ENCODE measurements at regions not wholly inside any gene's neighbourhood (a gene's known extent, or its start where the extent isn't known, plus 50 kb on each side); places are given as distances from the start of the nearest gene placed in this dataset.
"Not testable (repeated sequence)": the region's sequence is repeated elsewhere in the genome, so short reads cannot be mapped to it uniquely, and the experiment has no call there.

DNA sequence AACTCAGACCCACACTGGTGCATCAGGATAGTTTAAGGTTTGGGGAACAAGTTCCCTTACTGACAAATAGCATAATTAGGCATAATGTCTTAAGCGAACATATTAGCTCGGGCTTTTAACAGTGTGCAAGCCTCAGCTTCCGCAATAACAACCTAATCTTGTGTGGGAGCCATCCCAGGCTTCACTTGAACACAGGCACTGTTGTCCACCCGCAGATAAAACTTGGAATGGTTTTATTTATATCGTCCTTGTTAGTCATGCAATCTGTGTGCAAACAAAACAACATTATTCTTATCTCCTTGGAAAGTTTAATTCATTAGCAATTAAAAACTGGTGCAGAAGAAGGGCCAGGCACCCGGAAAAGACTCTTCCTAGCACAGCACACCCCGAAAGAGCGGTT, 107.4 kb downstream of the LMO4 start:
- not testable (repeated sequence) for H3K27ac Mint-ChIP-seq
- WGBS (ENCODE audit: insufficient coverage): 81% methylated on average over 3 of the region's 8 CpGs

GRCh38 chr1:87436534-87436933, 107.9 kb downstream of the LMO4 start:
- peaks cover 8 to 10% of the 10 kb centered on the region in 2 donors for H3K27me3 Mint-ChIP-seq
- no peaks in the 10 kb centered on the region for H3K36me3 Mint-ChIP-seq
- Histone ChIP-seq H3K27me3 (replicated peaks in 1 of 2; ENCODE audit: control insufficient read depth in 2 of 2, extremely low read depth in 1 of 2, insufficient read depth in 2 of 2, low read length in 1 of 2) (no peaks in the 10 kb centered on the region), H3K4me1 (ENCODE audit: control insufficient read depth in 1 of 2, extremely low read depth in 1 of 2, insufficient read depth in 2 of 2, low read length in 2 of 2) (no peaks in the 10 kb centered on the region), H3K4me3 (ENCODE audit: control insufficient read depth in 1 of 2, extremely low read depth in 1 of 2, low read length in 1 of 2) (no peak overlapping the region), H3K27ac (ENCODE audit: low read length) (no peak overlapping the region), H3K9me3 (no peaks in the 10 kb centered on the region), H3K36me3 (ENCODE audit: control insufficient read depth in 2 of 2, extremely low read depth in 1 of 2, insufficient read depth in 1 of 2, low read length in 1 of 2) (no peaks in the 10 kb centered on the region)
- POLR2A ChIA-PET: no interaction called here
- no peak for ATAC-seq (replicated peaks in 1 of 4)
- H3K4me3 Mint-ChIP-seq: no peak overlapping the region
- H3K4me1 Mint-ChIP-seq: peaks cover 0 to 4% (median 0%) of the 10 kb centered on the region in 3 donors
- CTCF ChIA-PET: no interaction called here
- DNase-seq: no peak
- WGBS (ENCODE audit: insufficient coverage): 94% methylated on average over 3 of the region's 4 CpGs
- no peak overlapping the region for H3K27ac Mint-ChIP-seq
- H3K9me3 Mint-ChIP-seq: no peaks in the 10 kb centered on the region

More for the DNA sequence above, 107.4 kb downstream of the LMO4 start:
- CTCF ChIA-PET; H3K9me3 ChIP-seq; H3K36me3 Mint-ChIP-seq; H3K4me3 ChIP-seq (ENCODE audit: control insufficient read depth in 1 of 2, extremely low read depth in 1 of 2, low read length in 1 of 2); H3K4me1 ChIP-seq (ENCODE audit: control insufficient read depth in 1 of 2, extremely low read depth in 1 of 2, insufficient read depth in 2 of 2, low read length in 2 of 2); ATAC-seq (replicated peaks in 1 of 4); H3K27me3 ChIP-seq (replicated peaks in 1 of 2; ENCODE audit: control insufficient read depth in 2 of 2, extremely low read depth in 1 of 2, insufficient read depth in 2 of 2, low read length in 1 of 2); H3K4me1 Mint-ChIP-seq; POLR2A ChIA-PET; DNase-seq; H3K27me3 Mint-ChIP-seq; H3K36me3 ChIP-seq (ENCODE audit: control insufficient read depth in 2 of 2, extremely low read depth in 1 of 2, insufficient read depth in 1 of 2, low read length in 1 of 2); H3K27ac ChIP-seq (ENCODE audit: low read length); H3K9me3 Mint-ChIP-seq; H3K4me3 Mint-ChIP-seq: not testable (repeated sequence)

- H3K27me3 Mint-ChIP-seq: peaks cover 4 to 5% of the 10 kb centered on the region in 2 donors
- H3K27me3 ChIP-seq (replicated peaks in 1 of 2; ENCODE audit: control insufficient read depth in 2 of 2, extremely low read depth in 1 of 2, insufficient read depth in 2 of 2, low read length in 1 of 2): no peaks in the 10 kb centered on the region
- no peaks in the 10 kb centered on the region for H3K9me3 ChIP-seq
- POLR2A ChIA-PET: no interaction called here
- no peaks in the 10 kb centered on the region for H3K4me1 ChIP-seq (ENCODE audit: control insufficient read depth in 1 of 2, extremely low read depth in 1 of 2, insufficient read depth in 2 of 2, low read length in 2 of 2)
- no peaks in the 10 kb centered on the region for H3K9me3 Mint-ChIP-seq
- no CpG with 5 or more reads among the region's 3 CpGs for WGBS (ENCODE audit: insufficient coverage)
- no peaks in the 10 kb centered on the region for H3K36me3 Mint-ChIP-seq
- H3K27ac Mint-ChIP-seq: no peak overlapping the region
- no peak overlapping the region for H3K4me3 Mint-ChIP-seq
- H3K27ac ChIP-seq (ENCODE audit: low read length): no peak overlapping the region
- ATAC-seq (replicated peaks in 1 of 4): no peak
- CTCF ChIA-PET: no interaction called here
- H3K4me1 Mint-ChIP-seq: peaks cover 0 to 4% (median 0%) of the 10 kb centered on the region in 3 donors
- no peaks in the 10 kb centered on the region for H3K36me3 ChIP-seq (ENCODE audit: control insufficient read depth in 2 of 2, extremely low read depth in 1 of 2, insufficient read depth in 1 of 2, low read length in 1 of 2)
- no peak overlapping the region for H3K4me3 ChIP-seq (ENCODE audit: control insufficient read depth in 1 of 2, extremely low read depth in 1 of 2, low read length in 1 of 2)
- no peak for DNase-seq
Measured at GRCh38 chr1:87437663-87438295, 109.1 kb downstream of the LMO4 start.

DNA sequence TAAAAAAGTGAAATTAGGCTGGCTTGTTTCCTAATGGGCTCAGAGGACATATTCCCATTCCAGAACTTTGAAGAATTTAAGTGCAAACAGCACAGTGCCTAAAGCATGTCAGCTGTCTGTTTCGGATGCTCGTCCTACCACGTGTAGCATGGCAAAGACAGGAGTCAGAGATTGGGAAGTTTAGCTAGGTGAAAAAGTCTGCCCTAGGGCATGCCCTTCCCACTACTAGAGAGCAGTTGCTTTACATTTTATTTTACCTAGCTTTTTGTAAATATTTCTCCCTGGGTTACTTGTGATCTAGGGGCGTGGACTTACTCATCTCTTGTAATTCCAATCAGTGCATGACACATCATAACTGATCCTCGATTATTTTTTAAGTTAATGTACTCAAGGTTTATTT, 111.1 kb downstream of the LMO4 start:
- Mint-ChIP-seq H3K4me3 (no peak overlapping the region), H3K9me3 (peaks cover 7 to 10% (median 9%) of the 10 kb centered on the region in 3 donors), H3K4me1 (peaks cover 0 to 4% (median 0%) of the 10 kb centered on the region in 3 donors), H3K27ac (no peak overlapping the region), H3K27me3 (peaks cover under 1% of the 10 kb centered on the region in 2 donors), H3K36me3 (peaks cover 6% of the 10 kb centered on the region)
- Histone ChIP-seq H3K27me3 (replicated peaks in 1 of 2; ENCODE audit: control insufficient read depth in 2 of 2, extremely low read depth in 1 of 2, insufficient read depth in 2 of 2, low read length in 1 of 2) (no peaks in the 10 kb centered on the region), H3K27ac (ENCODE audit: low read length) (no peak overlapping the region), H3K4me1 (ENCODE audit: control insufficient read depth in 1 of 2, extremely low read depth in 1 of 2, insufficient read depth in 2 of 2, low read length in 2 of 2) (no peaks in the 10 kb centered on the region), H3K9me3 (no peaks in the 10 kb centered on the region), H3K36me3 (ENCODE audit: control insufficient read depth in 2 of 2, extremely low read depth in 1 of 2, insufficient read depth in 1 of 2, low read length in 1 of 2) (no peaks in the 10 kb centered on the region), H3K4me3 (ENCODE audit: control insufficient read depth in 1 of 2, extremely low read depth in 1 of 2, low read length in 1 of 2) (no peak overlapping the region)
- ChIA-PET CTCF (no interaction called here), POLR2A (no interaction called here)
- DNase-seq (no peak), ATAC-seq (replicated peaks in 1 of 4) (no peak)
- no CpG with 5 or more reads among the region's 5 CpGs for WGBS (ENCODE audit: insufficient coverage)

- ChIA-PET CTCF (no interaction called here), POLR2A (no interaction called here)
- no peaks in the 10 kb centered on the region for H3K27me3 Mint-ChIP-seq
- H3K36me3 Mint-ChIP-seq: no peaks in the 10 kb centered on the region
- H3K4me3 Mint-ChIP-seq: peak overlapping the region in 2 of 3 donors; percentile 3 to 53
- peak overlapping the region; percentile 85 to 94 for H3K27ac Mint-ChIP-seq
- no peak overlapping the region for H3K4me3 ChIP-seq (ENCODE audit: control insufficient read depth in 1 of 2, extremely low read depth in 1 of 2, low read length in 1 of 2)
- DNase-seq: peak in 7 of 35 experiments; percentile 2 to 29 (median 4)
- H3K4me1 Mint-ChIP-seq: peaks cover 0 to 26% (median 17%) of the 10 kb centered on the region in 3 donors
- peaks cover 0 to 8% (median 8%) of the 10 kb centered on the region in 3 donors for H3K9me3 Mint-ChIP-seq
- H3K9me3 ChIP-seq: no peaks in the 10 kb centered on the region
- no peaks in the 10 kb centered on the region for H3K36me3 ChIP-seq (ENCODE audit: control insufficient read depth in 2 of 2, extremely low read depth in 1 of 2, insufficient read depth in 1 of 2, low read length in 1 of 2)
- H3K4me1 ChIP-seq (ENCODE audit: control insufficient read depth in 1 of 2, extremely low read depth in 1 of 2, insufficient read depth in 2 of 2, low read length in 2 of 2): peaks cover 0 to 13% of the 10 kb centered on the region in 2 experiments
- H3K27ac ChIP-seq (ENCODE audit: low read length): peak overlapping the region; percentile 11
- ATAC-seq (replicated peaks in 1 of 4): peak; percentile 40 to 71 (median 68)
- whole genome bisulfite sequencing (ENCODE audit: insufficient coverage): 78% methylated on average over 4 of the region's 7 CpGs
- H3K27me3 ChIP-seq (replicated peaks in 1 of 2; ENCODE audit: control insufficient read depth in 2 of 2, extremely low read depth in 1 of 2, insufficient read depth in 2 of 2, low read length in 1 of 2): no peaks in the 10 kb centered on the region
Measured at GRCh38 chr1:87449348-87449963, 120.8 kb downstream of the LMO4 start.

DNA sequence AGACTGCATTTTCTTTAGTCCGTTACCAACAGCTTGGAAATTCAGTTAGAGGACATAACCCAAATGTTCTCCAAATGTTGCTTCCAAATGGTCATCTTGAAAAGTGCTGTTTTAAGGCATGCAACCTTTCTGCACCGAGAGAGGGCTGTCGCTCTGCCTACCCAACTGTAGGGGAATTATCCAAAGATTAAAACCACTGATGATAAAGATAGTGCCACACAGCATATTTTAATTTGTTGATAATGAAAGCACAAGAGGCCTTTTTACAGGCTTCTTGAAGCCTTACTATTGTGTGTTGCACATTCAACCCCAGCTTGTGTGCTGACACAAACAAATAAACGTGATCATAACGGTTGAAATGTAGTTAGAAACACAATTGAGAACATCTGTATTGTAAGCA, 121.5 kb downstream of the LMO4 start:
- Mint-ChIP-seq H3K27ac (peak overlapping the region; percentile 62 to 94), H3K4me3 (no peak overlapping the region), H3K27me3 (no peaks in the 10 kb centered on the region), H3K36me3 (no peaks in the 10 kb centered on the region), H3K4me1 (peaks cover 0 to 26% (median 17%) of the 10 kb centered on the region in 3 donors), H3K9me3 (peaks cover 4% of the 10 kb centered on the region in 3 donors)
- Histone ChIP-seq H3K36me3 (ENCODE audit: control insufficient read depth in 2 of 2, extremely low read depth in 1 of 2, insufficient read depth in 1 of 2, low read length in 1 of 2) (no peaks in the 10 kb centered on the region), H3K4me3 (ENCODE audit: control insufficient read depth in 1 of 2, extremely low read depth in 1 of 2, low read length in 1 of 2) (no peak overlapping the region), H3K9me3 (no peaks in the 10 kb centered on the region), H3K4me1 (ENCODE audit: control insufficient read depth in 1 of 2, extremely low read depth in 1 of 2, insufficient read depth in 2 of 2, low read length in 2 of 2) (peaks cover 0 to 13% of the 10 kb centered on the region in 2 experiments), H3K27me3 (replicated peaks in 1 of 2; ENCODE audit: control insufficient read depth in 2 of 2, extremely low read depth in 1 of 2, insufficient read depth in 2 of 2, low read length in 1 of 2) (no peaks in the 10 kb centered on the region), H3K27ac (ENCODE audit: low read length) (peak overlapping the region; percentile 11)
- no CpG with 5 or more reads among the region's 5 CpGs for WGBS (ENCODE audit: insufficient coverage)
- ChIA-PET POLR2A (no interaction called here), CTCF (interaction anchor here in 1 of 2 donors (1.2 kb wide), 1 partner anchor 127 kb away, joined by 3 read pairs; no protein-coding TSS in a partner anchor)
- DNase-seq (no peak), ATAC-seq (replicated peaks in 1 of 4) (no peak)
